SU-DHL-6 (cell line): ENCODE measurements at regions not wholly inside any gene's neighbourhood (a gene's known extent, or its start where the extent isn't known, plus 50 kb on each side); places are given as distances from the start of the nearest gene placed in this dataset.

Experiments used
- H2AFZ ChIP-seq: fragments of 200-600 bp; sonication (generic); 2 replicates; pipeline ENCODE4 v1.6.1; 2014; ENCODE audit warnings: low read depth, mild to moderate bottlenecking, moderate library complexity, mixed read lengths, antibody characterized with exemption, low read length; ENCODE audit not compliant: severe bottlenecking
- H3F3A ChIP-seq: fragments of 200-600 bp; shearing (Covaris generic); 2 replicates; pipeline ENCODE4 v1.6.0; 2016; ENCODE audit warnings: antibody characterized with exemption, mild to moderate bottlenecking; ENCODE audit not compliant: insufficient read depth
- H3K27ac ChIP-seq: fragments of 200-600 bp; sonication (generic); 2 replicates; pipeline ENCODE4 v1.5.1; 2016; ENCODE audit warnings: low read depth, mild to moderate bottlenecking, low read length, moderate library complexity, mixed read lengths
- H3K27me3 ChIP-seq: fragments of 200-600 bp; sonication (generic), shearing (Covaris generic); 2 replicates; pipeline ENCODE4 v1.6.0; 2014; ENCODE audit warnings: mild to moderate bottlenecking, low read length
- H3K36me3 ChIP-seq: fragments of 200-600 bp; sonication (generic); 2 replicates; pipeline ENCODE4 v1.6.1; 2014; ENCODE audit warnings: mild to moderate bottlenecking, low read length, mixed read lengths
- H3K4me2 ChIP-seq: fragments of 300-600, 200-600 bp; shearing (Covaris generic), sonication (generic); 2 replicates; pipeline ENCODE4 v1.6.0; 2014; ENCODE audit warnings: low read length, low read depth, mild to moderate bottlenecking; ENCODE audit not compliant: poor library complexity, severe bottlenecking
- H3K4me3 ChIP-seq: fragments of 200-600 bp; sonication (generic); 2 replicates; pipeline ENCODE4 v1.5.1; 2014; ENCODE audit warnings: antibody characterized with exemption, low read length, mild to moderate bottlenecking, mixed read lengths; ENCODE audit not compliant: insufficient read depth, poor library complexity, severe bottlenecking
- H3K79me2 ChIP-seq: fragments of 200-600 bp; sonication (generic); 2 replicates; pipeline ENCODE4 v1.6.1; 2014; ENCODE audit warnings: mild to moderate bottlenecking, low read length, moderate library complexity; ENCODE audit not compliant: insufficient read depth
- H3K9ac ChIP-seq: fragments of 200-600 bp; sonication (generic); 2 replicates; pipeline ENCODE4 v1.7.0; 2014; ENCODE audit warnings: mild to moderate bottlenecking, low read length
- H3K9me2 ChIP-seq: fragments of 200-600 bp; sonication (generic); replicated peaks from 2 replicates; pipeline ENCODE4 v1.6.1; 2014; ENCODE audit warnings: low read length; ENCODE audit not compliant: insufficient read depth
- H3K9me3 ChIP-seq: fragments of 200-600 bp; sonication (generic); 2 replicates; pipeline ENCODE4 v1.6.1; 2014; ENCODE audit warnings: low read length, mixed read lengths; ENCODE audit not compliant: insufficient read depth
- H4K20me1 ChIP-seq: fragments of 200-600 bp; sonication (generic); 2 replicates; pipeline ENCODE4 v1.6.1; 2014; ENCODE audit warnings: low read depth, mild to moderate bottlenecking, antibody characterized with exemption, low read length, moderate library complexity, mixed read lengths
- CTCF ChIP-seq: fragments of 200-600 bp; sonication (generic); IDR thresholded peaks from one replicate; pipeline ENCODE4 v1.5.1; 2017; ENCODE audit warnings: antibody characterized with exemption, mild to moderate bottlenecking, low read length, moderate library complexity; ENCODE audit not compliant: insufficient read depth, poor library complexity, severe bottlenecking
- EZH2phosphoT487 ChIP-seq: fragments of 200-600 bp; sonication (generic), shearing (Covaris generic); conservative IDR thresholded peaks from 2 replicates; pipeline ENCODE4 v1.6.1; 2018; ENCODE audit warnings: mild to moderate bottlenecking, antibody characterized with exemption, low read length, moderate library complexity, mixed read lengths

GRCh38 chr18:77872166-77872565, 622.5 kb downstream of the GALR1 start:
- Histone ChIP-seq H3F3A (no peaks in the 10 kb centered on the region), H3K9ac (no peak overlapping the region), H3K79me2 (no peaks in the 10 kb centered on the region), H4K20me1 (no peaks in the 10 kb centered on the region), H3K36me3 (no peaks in the 10 kb centered on the region), H3K4me3 (no peak overlapping the region), H3K27me3 (no peaks in the 10 kb centered on the region), H3K27ac (no peak overlapping the region), H2AFZ (no peak overlapping the region), H3K4me2 (no peak overlapping the region), H3K9me3 (no peaks in the 10 kb centered on the region), H3K9me2 (no peaks in the 10 kb centered on the region)
- no peak for TF ChIP-seq CTCF
- TF ChIP-seq EZH2phosphoT487 = no peak

GRCh38 chr18:77876319-77876865, 626.7 kb downstream of the GALR1 start:
- H4K20me1 ChIP-seq = no peaks in the 10 kb centered on the region
- H3K27ac ChIP-seq = no peak overlapping the region
- no peak overlapping the region for H3K4me2 ChIP-seq
- TF ChIP-seq EZH2phosphoT487 = no peak
- TF ChIP-seq CTCF = no peak
- H3K79me2 ChIP-seq = no peaks in the 10 kb centered on the region
- H3K9ac ChIP-seq = no peak overlapping the region
- no peaks in the 10 kb centered on the region for H3K9me2 ChIP-seq
- H3K27me3 ChIP-seq = no peaks in the 10 kb centered on the region
- no peaks in the 10 kb centered on the region for H3K36me3 ChIP-seq
- no peaks in the 10 kb centered on the region for H3K9me3 ChIP-seq
- no peak overlapping the region for H2AFZ ChIP-seq
- no peak overlapping the region for H3K4me3 ChIP-seq
- H3F3A ChIP-seq = no peaks in the 10 kb centered on the region

GRCh38 chr18:77879829-77880228, 630.2 kb downstream of the GALR1 start:
- Histone ChIP-seq H2AFZ (no peak overlapping the region), H4K20me1 (no peaks in the 10 kb centered on the region), H3F3A (no peaks in the 10 kb centered on the region), H3K4me3 (no peak overlapping the region), H3K36me3 (no peaks in the 10 kb centered on the region), H3K9ac (no peak overlapping the region), H3K27me3 (no peaks in the 10 kb centered on the region), H3K4me2 (no peak overlapping the region), H3K9me3 (no peaks in the 10 kb centered on the region), H3K27ac (no peak overlapping the region), H3K9me2 (no peaks in the 10 kb centered on the region), H3K79me2 (no peaks in the 10 kb centered on the region)
- TF ChIP-seq CTCF (no peak), EZH2phosphoT487 (no peak)
